ENCODE measurements at regions not wholly inside any gene's neighbourhood (a gene's known extent, or its start where the extent isn't known, plus 50 kb on each side); places are given as distances from the start of the nearest gene placed in this dataset.

DNA sequence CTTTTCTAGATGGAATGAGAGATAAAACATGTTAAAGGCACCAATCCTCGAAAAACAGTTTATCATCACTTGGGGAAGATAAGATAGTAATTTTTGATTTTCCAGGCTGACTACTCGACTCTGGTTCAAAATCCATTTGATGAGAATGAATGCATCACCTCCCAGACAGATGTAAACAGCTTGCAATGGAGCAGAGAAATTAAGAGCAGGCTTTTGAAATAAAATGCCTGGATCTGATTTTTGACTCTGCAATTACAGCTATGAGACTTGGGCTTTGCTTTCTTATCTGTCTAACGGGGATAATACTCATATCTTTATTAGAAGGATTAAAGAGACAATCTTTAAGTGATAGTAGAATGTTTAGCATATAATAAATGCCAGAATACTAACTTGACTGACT is 1148.9 kb downstream of the OLFM4 start:
- Histone ChIP-seq H3K9me3 (ENCODE audit: low read length) (no peaks in the 10 kb centered on the region), H3K27ac (ENCODE audit: low read depth, low read length) (no peak overlapping the region), H3K36me3 (ENCODE audit: insufficient read depth, low read length) (no peaks in the 10 kb centered on the region), H3K27me3 (ENCODE audit: insufficient read depth, low read length, poor library complexity, severe bottlenecking) (no peaks in the 10 kb centered on the region), H3K4me1 (ENCODE audit: insufficient read depth, low read length) (no peaks in the 10 kb centered on the region), H3K4me3 (ENCODE audit: low read length) (no peak overlapping the region)
- H3K4me1 Mint-ChIP-seq = no peaks in the 10 kb centered on the region
- no peaks in the 10 kb centered on the region for H3K36me3 Mint-ChIP-seq
- POLR2A ChIA-PET = no interaction called here
- CTCF ChIA-PET = interaction anchor here (0.7 kb wide), 1 partner anchor 16 kb away, joined by 3 read pairs; no protein-coding TSS in a partner anchor
- peaks cover 3 to 17% (median 4%) of the 10 kb centered on the region in 5 donors for H3K9me3 Mint-ChIP-seq
- no peaks in the 10 kb centered on the region for H3K27me3 Mint-ChIP-seq
- H3K4me3 Mint-ChIP-seq = no peak overlapping the region
- DNase-seq = no peak
- no peak overlapping the region for H3K27ac Mint-ChIP-seq

DNA sequence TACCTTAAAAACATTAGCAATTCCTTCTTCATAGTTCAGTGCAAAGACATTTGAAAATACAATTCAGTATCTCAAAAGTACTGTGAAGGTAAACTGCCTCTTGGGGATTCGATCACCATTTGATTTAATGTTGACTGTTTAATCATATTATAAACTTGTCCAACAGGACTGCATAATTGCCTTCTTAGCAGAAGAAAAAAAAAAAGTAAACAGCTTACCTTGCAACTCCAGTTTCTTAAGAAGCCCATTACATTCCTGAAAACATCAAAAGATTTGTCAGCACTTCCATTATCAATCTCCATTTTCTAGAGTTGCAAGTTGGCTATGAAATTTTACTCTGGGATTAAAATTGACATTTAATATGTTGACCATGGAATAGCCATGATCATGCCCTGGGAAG is 1154.6 kb downstream of the OLFM4 start:
- ChIA-PET CTCF (no interaction called here), POLR2A (no interaction called here)
- H3K4me3 Mint-ChIP-seq = no peak overlapping the region
- H3K27me3 Mint-ChIP-seq = no peaks in the 10 kb centered on the region
- Histone ChIP-seq H3K27ac (ENCODE audit: low read depth, low read length) (no peak overlapping the region), H3K27me3 (ENCODE audit: insufficient read depth, low read length, poor library complexity, severe bottlenecking) (no peaks in the 10 kb centered on the region), H3K9me3 (ENCODE audit: low read length) (no peaks in the 10 kb centered on the region), H3K36me3 (ENCODE audit: insufficient read depth, low read length) (no peaks in the 10 kb centered on the region), H3K4me1 (ENCODE audit: insufficient read depth, low read length) (no peaks in the 10 kb centered on the region), H3K4me3 (ENCODE audit: low read length) (no peak overlapping the region)
- H3K27ac Mint-ChIP-seq = no peak overlapping the region
- no peaks in the 10 kb centered on the region for H3K36me3 Mint-ChIP-seq
- H3K9me3 Mint-ChIP-seq = peaks cover 5 to 33% (median 19%) of the 10 kb centered on the region in 5 donors
- no peak for DNase-seq
- no peaks in the 10 kb centered on the region for H3K4me1 Mint-ChIP-seq

DNA sequence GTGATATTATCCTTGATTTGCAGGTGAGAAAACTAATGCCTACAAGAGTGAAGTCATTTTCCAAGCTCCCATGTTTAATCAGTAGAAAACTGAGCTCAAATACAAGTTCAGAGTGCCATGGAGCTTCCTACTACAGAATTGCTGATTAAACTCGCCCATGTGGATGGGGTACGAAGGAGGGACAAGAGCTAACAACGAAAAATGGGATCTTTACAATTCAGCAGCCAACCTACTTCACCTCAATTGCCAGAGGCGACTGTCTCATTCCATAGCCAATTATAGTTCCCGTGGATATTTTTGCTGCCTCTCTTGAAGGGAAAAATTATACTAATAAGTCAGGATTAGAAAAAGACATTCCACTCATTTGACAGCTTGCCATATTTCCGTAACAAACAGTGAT is 1155.1 kb downstream of the OLFM4 start:
- DNase-seq = no peak
- H3K9me3 Mint-ChIP-seq = peaks cover 5 to 31% (median 19%) of the 10 kb centered on the region in 5 donors
- Histone ChIP-seq H3K36me3 (ENCODE audit: insufficient read depth, low read length) (no peaks in the 10 kb centered on the region), H3K4me1 (ENCODE audit: insufficient read depth, low read length) (no peaks in the 10 kb centered on the region), H3K27me3 (ENCODE audit: insufficient read depth, low read length, poor library complexity, severe bottlenecking) (no peaks in the 10 kb centered on the region), H3K4me3 (ENCODE audit: low read length) (no peak overlapping the region), H3K9me3 (ENCODE audit: low read length) (no peaks in the 10 kb centered on the region), H3K27ac (ENCODE audit: low read depth, low read length) (no peak overlapping the region)
- ChIA-PET CTCF (no interaction called here), POLR2A (no interaction called here)
- H3K36me3 Mint-ChIP-seq = no peaks in the 10 kb centered on the region
- no peaks in the 10 kb centered on the region for H3K27me3 Mint-ChIP-seq
- H3K4me3 Mint-ChIP-seq = no peak overlapping the region
- no peaks in the 10 kb centered on the region for H3K4me1 Mint-ChIP-seq
- no peak overlapping the region for H3K27ac Mint-ChIP-seq

DNA sequence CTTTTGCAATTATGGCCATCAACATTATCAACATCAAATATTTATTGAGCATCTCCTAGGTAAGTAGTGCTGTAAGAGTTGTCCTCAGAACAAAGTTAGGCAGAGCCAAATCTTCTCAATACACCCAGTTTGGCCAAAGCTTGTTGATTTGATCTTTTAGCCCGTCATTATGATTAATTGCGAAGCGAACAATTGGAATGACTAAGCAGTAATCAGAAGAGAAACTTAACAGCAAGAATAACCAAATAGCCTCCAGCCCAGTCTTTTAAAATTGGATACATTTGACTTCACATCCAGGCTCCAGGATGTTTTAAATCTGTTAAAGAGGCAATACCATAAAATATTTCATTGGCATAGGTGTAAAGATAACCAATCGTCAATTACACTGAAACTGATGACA is 1156.0 kb downstream of the OLFM4 start:
- no peak for DNase-seq
- no peaks in the 10 kb centered on the region for H3K27me3 ChIP-seq (ENCODE audit: insufficient read depth, low read length, poor library complexity, severe bottlenecking)
- no peaks in the 10 kb centered on the region for H3K4me1 Mint-ChIP-seq
- ChIA-PET POLR2A (no interaction called here), CTCF (no interaction called here)
- no peak overlapping the region for H3K4me3 ChIP-seq (ENCODE audit: low read length)
- H3K4me1 ChIP-seq (ENCODE audit: insufficient read depth, low read length) = no peaks in the 10 kb centered on the region
- peaks cover 8 to 37% (median 23%) of the 10 kb centered on the region in 5 donors for H3K9me3 Mint-ChIP-seq
- no peaks in the 10 kb centered on the region for H3K27me3 Mint-ChIP-seq
- no peak overlapping the region for H3K4me3 Mint-ChIP-seq
- H3K27ac ChIP-seq (ENCODE audit: low read depth, low read length) = no peak overlapping the region
- H3K27ac Mint-ChIP-seq = no peak overlapping the region
- H3K36me3 Mint-ChIP-seq = no peaks in the 10 kb centered on the region
- no peaks in the 10 kb centered on the region for H3K36me3 ChIP-seq (ENCODE audit: insufficient read depth, low read length)
- no peaks in the 10 kb centered on the region for H3K9me3 ChIP-seq (ENCODE audit: low read length)

DNA sequence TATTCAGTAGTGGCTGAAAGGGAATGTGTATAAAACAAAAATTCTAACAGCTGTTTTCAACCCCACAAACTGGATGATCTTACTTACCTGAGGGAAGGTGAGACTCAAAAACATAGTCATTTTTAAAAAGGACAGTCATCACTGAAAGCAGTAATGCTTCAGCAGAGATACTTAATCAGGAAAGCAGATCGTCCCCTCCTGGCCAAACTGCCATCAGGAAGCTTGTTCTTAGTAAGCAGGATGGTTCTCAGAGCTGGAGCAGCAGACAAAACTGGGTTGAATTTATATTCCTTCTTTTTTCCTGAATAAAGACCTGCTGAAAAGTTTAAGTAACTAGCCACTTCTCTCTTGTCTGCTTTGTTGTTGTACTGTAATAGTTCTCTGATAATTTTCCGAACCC is 1156.5 kb downstream of the OLFM4 start:
- POLR2A ChIA-PET = no interaction called here
- Histone ChIP-seq H3K36me3 (ENCODE audit: insufficient read depth, low read length) (no peaks in the 10 kb centered on the region), H3K27me3 (ENCODE audit: insufficient read depth, low read length, poor library complexity, severe bottlenecking) (no peaks in the 10 kb centered on the region), H3K4me1 (ENCODE audit: insufficient read depth, low read length) (no peaks in the 10 kb centered on the region), H3K9me3 (ENCODE audit: low read length) (no peaks in the 10 kb centered on the region), H3K4me3 (ENCODE audit: low read length) (no peak overlapping the region), H3K27ac (ENCODE audit: low read depth, low read length) (no peak overlapping the region)
- Mint-ChIP-seq H3K27ac (no peak overlapping the region), H3K9me3 (peaks cover 8 to 43% (median 23%) of the 10 kb centered on the region in 5 donors), H3K27me3 (no peaks in the 10 kb centered on the region), H3K4me1 (no peaks in the 10 kb centered on the region), H3K4me3 (no peak overlapping the region), H3K36me3 (no peaks in the 10 kb centered on the region)
- no peak for DNase-seq
- CTCF ChIA-PET = no interaction called here

DNA sequence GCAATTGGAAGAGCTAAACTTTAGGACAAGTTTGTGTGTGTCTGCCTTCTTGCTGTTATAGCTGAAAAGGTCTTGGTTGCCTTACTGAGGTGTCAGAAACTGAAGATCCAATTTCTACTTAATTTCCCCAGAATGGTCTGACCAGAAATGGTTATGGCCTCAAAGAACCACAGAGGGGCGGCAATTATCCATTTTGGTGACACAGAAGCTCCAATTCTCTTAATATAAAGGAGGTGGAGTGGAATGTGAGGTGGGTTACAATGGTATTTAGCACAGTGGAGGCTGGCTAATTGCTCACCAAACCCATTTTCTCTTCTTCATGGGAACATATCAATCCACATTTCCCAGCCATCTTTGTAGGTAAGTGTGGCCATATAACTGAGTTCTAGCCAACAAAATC is 1157.2 kb downstream of the OLFM4 start:
- ChIA-PET POLR2A (no interaction called here), CTCF (no interaction called here)
- Histone ChIP-seq H3K36me3 (ENCODE audit: insufficient read depth, low read length) (no peaks in the 10 kb centered on the region), H3K4me3 (ENCODE audit: low read length) (no peak overlapping the region), H3K27me3 (ENCODE audit: insufficient read depth, low read length, poor library complexity, severe bottlenecking) (no peaks in the 10 kb centered on the region), H3K9me3 (ENCODE audit: low read length) (no peaks in the 10 kb centered on the region), H3K4me1 (ENCODE audit: insufficient read depth, low read length) (no peaks in the 10 kb centered on the region), H3K27ac (ENCODE audit: low read depth, low read length) (no peak overlapping the region)
- H3K27me3 Mint-ChIP-seq = no peaks in the 10 kb centered on the region
- no peak overlapping the region for H3K27ac Mint-ChIP-seq
- no peaks in the 10 kb centered on the region for H3K4me1 Mint-ChIP-seq
- no peak overlapping the region for H3K4me3 Mint-ChIP-seq
- DNase-seq = no peak
- H3K9me3 Mint-ChIP-seq = peaks cover 8 to 43% (median 23%) of the 10 kb centered on the region in 5 donors
- H3K36me3 Mint-ChIP-seq = no peaks in the 10 kb centered on the region

DNA sequence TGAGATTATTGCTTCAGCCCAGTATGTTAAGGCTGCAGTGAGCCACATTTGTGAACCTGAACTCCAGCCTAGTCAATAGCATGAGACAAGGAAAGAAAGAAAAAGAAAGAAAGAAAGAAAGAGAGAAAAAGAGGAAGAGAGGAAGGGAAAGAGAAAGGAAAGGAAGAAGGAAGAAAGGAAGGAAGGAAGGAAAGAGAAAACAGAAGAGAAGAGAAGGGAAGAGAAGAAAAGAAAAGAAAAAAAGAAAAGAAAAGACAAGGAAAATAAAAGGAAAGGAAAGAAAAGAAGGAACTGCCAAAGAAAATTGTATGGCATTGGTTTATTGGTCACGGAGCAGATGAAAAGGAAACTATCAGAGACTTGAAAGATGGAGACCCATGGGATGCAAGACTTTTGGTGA is 1158.8 kb downstream of the OLFM4 start:
- Histone ChIP-seq H3K27me3 (ENCODE audit: insufficient read depth, low read length, poor library complexity, severe bottlenecking) (no peaks in the 10 kb centered on the region), H3K36me3 (ENCODE audit: insufficient read depth, low read length) (no peaks in the 10 kb centered on the region), H3K4me3 (ENCODE audit: low read length) (no peak overlapping the region), H3K4me1 (ENCODE audit: insufficient read depth, low read length) (no peaks in the 10 kb centered on the region), H3K9me3 (ENCODE audit: low read length) (no peaks in the 10 kb centered on the region), H3K27ac (ENCODE audit: low read depth, low read length) (no peak overlapping the region)
- H3K36me3 Mint-ChIP-seq = no peaks in the 10 kb centered on the region
- POLR2A ChIA-PET = no interaction called here
- H3K27ac Mint-ChIP-seq = no peak overlapping the region
- no peaks in the 10 kb centered on the region for H3K4me1 Mint-ChIP-seq
- H3K4me3 Mint-ChIP-seq = no peak overlapping the region
- CTCF ChIA-PET = no interaction called here
- H3K27me3 Mint-ChIP-seq = no peaks in the 10 kb centered on the region
- no peak for DNase-seq
- peaks cover 8 to 44% (median 23%) of the 10 kb centered on the region in 5 donors for H3K9me3 Mint-ChIP-seq

DNA sequence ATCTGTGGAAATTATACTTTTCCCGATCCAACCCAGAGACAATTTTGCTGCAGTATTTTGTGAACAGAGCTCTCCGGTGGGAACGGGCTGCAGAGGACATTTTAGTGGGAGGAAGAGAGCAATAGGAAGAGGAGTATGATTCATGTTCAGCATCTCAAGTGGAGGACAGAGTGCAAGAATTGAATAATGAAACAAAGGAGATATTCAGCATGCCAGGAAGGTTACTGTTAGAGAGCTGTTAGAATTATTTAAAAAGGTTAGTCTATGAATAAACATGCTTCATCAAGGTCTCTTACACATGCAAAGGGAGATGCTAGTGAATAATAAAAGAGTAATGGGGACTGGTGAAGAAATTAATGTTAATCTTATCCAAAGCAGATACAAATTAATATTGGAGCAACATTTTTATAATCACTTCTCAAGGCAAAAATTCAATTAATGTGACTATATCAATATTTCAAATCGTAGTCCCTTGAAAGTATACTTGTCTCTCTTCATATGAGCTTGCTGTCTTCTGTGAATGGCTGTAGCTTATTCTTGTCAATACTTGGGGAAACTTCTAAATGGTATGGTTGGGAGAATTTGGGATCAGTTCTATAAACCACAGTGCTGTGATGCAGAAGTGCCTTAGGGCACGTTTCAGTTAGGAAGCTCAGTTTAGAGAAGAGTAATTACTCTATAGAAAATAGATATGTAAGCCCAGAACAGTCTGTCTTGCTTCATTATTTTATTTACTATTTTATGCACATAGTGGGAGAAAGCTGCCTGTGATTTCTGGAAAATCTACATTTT is 1165.8 kb downstream of the OLFM4 start:
- Mint-ChIP-seq H3K4me1 (no peaks in the 10 kb centered on the region), H3K27me3 (no peaks in the 10 kb centered on the region), H3K4me3 (no peak overlapping the region), H3K27ac (peak overlapping the region in 1 of 8 donors; percentile 1), H3K36me3 (no peaks in the 10 kb centered on the region), H3K9me3 (peaks cover 2 to 24% (median 4%) of the 10 kb centered on the region in 5 donors)
- CTCF ChIA-PET = no interaction called here
- Histone ChIP-seq H3K27ac (ENCODE audit: low read depth, low read length) (no peak overlapping the region), H3K36me3 (ENCODE audit: insufficient read depth, low read length) (no peaks in the 10 kb centered on the region), H3K27me3 (ENCODE audit: insufficient read depth, low read length, poor library complexity, severe bottlenecking) (no peaks in the 10 kb centered on the region), H3K9me3 (ENCODE audit: low read length) (no peaks in the 10 kb centered on the region), H3K4me1 (ENCODE audit: insufficient read depth, low read length) (no peaks in the 10 kb centered on the region), H3K4me3 (ENCODE audit: low read length) (no peak overlapping the region)
- no peak for DNase-seq
- POLR2A ChIA-PET = no interaction called here

All from CD8-positive, alpha-beta memory T cell (primary cell).